ENCODE measurements at regions not wholly inside any gene's neighbourhood (a gene's known extent, or its start where the extent isn't known, plus 50 kb on each side); places are given as distances from the start of the nearest gene placed in this dataset.

GRCh38 chr6:22069306-22069800 is 227.5 kb downstream of the PRL start:
- FAIRE-seq: no peak
- Histone ChIP-seq H3K9me3 (ENCODE audit: control insufficient read depth, low read depth, low read length) (no peaks in the 10 kb centered on the region), H3K9ac (ENCODE audit: control insufficient read depth, extremely low read depth, insufficient read depth, low read length) (no peak overlapping the region), H3K4me3 (ENCODE audit: control insufficient read depth in 2 of 3, extremely low read depth in 1 of 3, insufficient read depth in 2 of 3, low read depth in 1 of 3, low read length in 3 of 3) (no peak overlapping the region), H4K20me1 (ENCODE audit: control insufficient read depth, extremely low read depth, insufficient read depth, low read length) (no peaks in the 10 kb centered on the region), H3K9me1 (ENCODE audit: control insufficient read depth, extremely low read depth, insufficient read depth, low read length) (no peaks in the 10 kb centered on the region), H3K27me3 (ENCODE audit: control insufficient read depth, extremely low read depth, insufficient read depth, low read length) (no peaks in the 10 kb centered on the region), H3K79me2 (ENCODE audit: control insufficient read depth, insufficient read depth, low read length) (no peaks in the 10 kb centered on the region), H3K27ac (ENCODE audit: control insufficient read depth, insufficient read depth, low read length) (no peak overlapping the region), H2AFZ (ENCODE audit: control insufficient read depth, low read length) (no peak overlapping the region), H3K36me3 (ENCODE audit: control insufficient read depth in 2 of 2, extremely low read depth in 1 of 2, insufficient read depth in 2 of 2, low read length in 2 of 2) (no peaks in the 10 kb centered on the region), H3K4me2 (ENCODE audit: control insufficient read depth, extremely low read depth, insufficient read depth, low read depth, low read length) (no peak overlapping the region), H3K4me1 (ENCODE audit: control insufficient read depth, extremely low read depth, insufficient read depth, low read length) (no peaks in the 10 kb centered on the region)
- dilution Hi-C loops (cut with MboI; ENCODE audit: extremely low pct_ligation_motif_present, low sequenced_read_pairs): no loop called here
- no peak for TF ChIP-seq CTCF (optimal IDR thresholded peaks at IDR 0.05 in 1 of 3, IDR thresholded peaks at IDR 0.05 in 1 of 3, conservative IDR thresholded peaks at IDR 0.05 in 1 of 3; ENCODE audit: extremely low read depth in 1 of 3, insufficient read depth in 2 of 3, low read length in 3 of 3)
- TF ChIP-seq EZH2 (IDR thresholded peaks at IDR 0.05; ENCODE audit: low read length): no peak
- DNase-seq (ENCODE audit: low read depth, low spot score): no peak

GRCh38 chr6:22071270-22072041 is 225.4 kb downstream of the PRL start:
- no peak for FAIRE-seq
- no peaks in the 10 kb centered on the region for H3K36me3 ChIP-seq (ENCODE audit: control insufficient read depth in 2 of 2, extremely low read depth in 1 of 2, insufficient read depth in 2 of 2, low read length in 2 of 2)
- H3K27me3 ChIP-seq (ENCODE audit: control insufficient read depth, extremely low read depth, insufficient read depth, low read length): no peaks in the 10 kb centered on the region
- no peaks in the 10 kb centered on the region for H4K20me1 ChIP-seq (ENCODE audit: control insufficient read depth, extremely low read depth, insufficient read depth, low read length)
- TF ChIP-seq CTCF (optimal IDR thresholded peaks at IDR 0.05 in 1 of 3, IDR thresholded peaks at IDR 0.05 in 1 of 3, conservative IDR thresholded peaks at IDR 0.05 in 1 of 3; ENCODE audit: extremely low read depth in 1 of 3, insufficient read depth in 2 of 3, low read length in 3 of 3) (no peak), EZH2 (IDR thresholded peaks at IDR 0.05; ENCODE audit: low read length) (no peak)
- dilution Hi-C loops (cut with MboI; ENCODE audit: extremely low pct_ligation_motif_present, low sequenced_read_pairs): no loop called here
- H3K79me2 ChIP-seq (ENCODE audit: control insufficient read depth, insufficient read depth, low read length): no peaks in the 10 kb centered on the region
- H2AFZ ChIP-seq (ENCODE audit: control insufficient read depth, low read length): peak overlapping the region; percentile 92
- H3K9ac ChIP-seq (ENCODE audit: control insufficient read depth, extremely low read depth, insufficient read depth, low read length): no peak overlapping the region
- no peak for DNase-seq (ENCODE audit: low read depth, low spot score)
- no peak overlapping the region for H3K4me3 ChIP-seq (ENCODE audit: control insufficient read depth in 2 of 3, extremely low read depth in 1 of 3, insufficient read depth in 2 of 3, low read depth in 1 of 3, low read length in 3 of 3)
- H3K4me1 ChIP-seq (ENCODE audit: control insufficient read depth, extremely low read depth, insufficient read depth, low read length): no peaks in the 10 kb centered on the region
- no peak overlapping the region for H3K27ac ChIP-seq (ENCODE audit: control insufficient read depth, insufficient read depth, low read length)
- no peaks in the 10 kb centered on the region for H3K9me3 ChIP-seq (ENCODE audit: control insufficient read depth, low read depth, low read length)
- peak overlapping the region; percentile 54 for H3K4me2 ChIP-seq (ENCODE audit: control insufficient read depth, extremely low read depth, insufficient read depth, low read depth, low read length)
- no peaks in the 10 kb centered on the region for H3K9me1 ChIP-seq (ENCODE audit: control insufficient read depth, extremely low read depth, insufficient read depth, low read length)

Measured in keratinocyte (primary cell).